SK-N-SH treated with all-trans-retinoic acid at 6 μM for 48 hours (cell line): ENCODE measurements at regions not wholly inside any gene's neighbourhood (a gene's known extent, or its start where the extent isn't known, plus 50 kb on each side); places are given as distances from the start of the nearest gene placed in this dataset.

Source experiments
- CREB5 ChIP-seq: fragments of 250-450 bp; sonication (Bioruptor Pico); IDR thresholded peaks from 2 replicates; pipeline ENCODE4 v1.5.1; 2020; ENCODE audit warnings: low read depth, mild to moderate bottlenecking, moderate library complexity
- CSDC2 ChIP-seq: fragments of 250-450 bp; sonication (Bioruptor Pico); IDR thresholded peaks from 2 replicates; pipeline ENCODE4 v1.5.0; 2020; ENCODE audit warnings: mild to moderate bottlenecking, moderate library complexity
- POU6F1 ChIP-seq: fragments of 250-450 bp; sonication (Bioruptor Pico); IDR thresholded peaks from 2 replicates; pipeline ENCODE4 v1.8.0; 2021; ENCODE audit warnings: low read depth, mild to moderate bottlenecking, moderate library complexity, borderline replicate concordance
- ZC3H10 ChIP-seq: fragments of 250-450 bp; sonication (Bioruptor Pico); IDR thresholded peaks from 2 replicates; pipeline ENCODE4 v1.5.1; 2021; ENCODE audit warnings: mild to moderate bottlenecking, moderate library complexity
- ZNF8 ChIP-seq: fragments of 450-650 bp; formaldehyde crosslinking; IDR thresholded peaks from 2 replicates; pipeline ENCODE4 v1.5.0; 2020; ENCODE audit warnings: mild to moderate bottlenecking, moderate library complexity

- TF ChIP-seq POU6F1 (CRISPR knock-in tag) (no peak), CSDC2 (CRISPR knock-in tag) (no peak), ZNF8 (no peak), CREB5 (CRISPR knock-in tag) (no peak), ZC3H10 (CRISPR knock-in tag) (no peak)
Observed at GRCh38 chr2:4980995-4981394, 711.2 kb upstream of the SOX11 start.
